ENCODE measurements at regions not wholly inside any gene's neighbourhood (a gene's known extent, or its start where the extent isn't known, plus 50 kb on each side); places are given as distances from the start of the nearest gene placed in this dataset.
A peak's percentile ranks its signal among the peaks of the same experiment; 100 is the strongest.

- no peak overlapping the region for H3K4me3 ChIP-seq (ENCODE audit: low read depth, low read length)
- no peak for TF ChIP-seq CTCF (conservative IDR thresholded peaks at IDR 0.05; ENCODE audit: low read depth, low read length)
- DNase-seq (ENCODE audit: low read depth), result no peak
These were observed 150.3 kb upstream of the VANGL1 start for GRCh38 chr1:115491298-115492018.

- DNase-seq (ENCODE audit: low read depth), result no peak
- H3K4me3 ChIP-seq (ENCODE audit: low read depth, low read length), result no peak overlapping the region
- no peak for TF ChIP-seq CTCF (conservative IDR thresholded peaks at IDR 0.05; ENCODE audit: low read depth, low read length)
These were observed 141.0 kb upstream of the NGF start for GRCh38 chr1:115479055-115479482.

- TF ChIP-seq CTCF (conservative IDR thresholded peaks at IDR 0.05; ENCODE audit: low read depth, low read length), result no peak
- H3K4me3 ChIP-seq (ENCODE audit: low read depth, low read length), result no peak overlapping the region
- no peak for DNase-seq (ENCODE audit: low read depth)
These were observed 139.0 kb upstream of the NGF start for GRCh38 chr1:115477071-115477470.

- TF ChIP-seq CTCF (conservative IDR thresholded peaks at IDR 0.05; ENCODE audit: low read depth, low read length), result peak; percentile 34
- peak; percentile 26 for DNase-seq (ENCODE audit: low read depth)
These were observed 138.6 kb upstream of the NGF start for GRCh38 chr1:115476616-115477015.

GRCh38 chr1:115475901-115476300, 137.9 kb upstream of the NGF start:
- DNase-seq (ENCODE audit: low read depth), result no peak
- no peak overlapping the region for H3K4me3 ChIP-seq (ENCODE audit: low read depth, low read length)
- no peak for TF ChIP-seq CTCF (conservative IDR thresholded peaks at IDR 0.05; ENCODE audit: low read depth, low read length)

More at GRCh38 chr1:115476616-115477015, 138.6 kb upstream of the NGF start:
- H3K4me3 ChIP-seq (ENCODE audit: low read depth, low read length), result no peak overlapping the region

GRCh38 chr1:115475252-115475651, 137.2 kb upstream of the NGF start:
- no peak for TF ChIP-seq CTCF (conservative IDR thresholded peaks at IDR 0.05; ENCODE audit: low read depth, low read length)
- DNase-seq (ENCODE audit: low read depth), result no peak
- no peak overlapping the region for H3K4me3 ChIP-seq (ENCODE audit: low read depth, low read length)

- TF ChIP-seq CTCF (conservative IDR thresholded peaks at IDR 0.05; ENCODE audit: low read depth, low read length), result no peak
- H3K4me3 ChIP-seq (ENCODE audit: low read depth, low read length), result no peak overlapping the region
- DNase-seq (ENCODE audit: low read depth), result no peak
These were observed 136.0 kb upstream of the NGF start for GRCh38 chr1:115473986-115474565.

Data from choroid plexus epithelial cell (primary cell).